SK-N-MC (cell line): ENCODE measurements at regions not wholly inside any gene's neighbourhood (a gene's known extent, or its start where the extent isn't known, plus 50 kb on each side); places are given as distances from the start of the nearest gene placed in this dataset.

Experiments used
- EZH2 ChIP-seq: fragments of 200-600 bp; sonication (generic); IDR thresholded peaks from one replicate; pipeline ENCODE4 v1.6.1; 2017; ENCODE audit warnings: antibody characterized with exemption
- POLR2AphosphoS5 ChIP-seq: IDR thresholded peaks from 2 replicates; pipeline ENCODE4 v1.6.1; 2012; ENCODE audit warnings: mild to moderate bottlenecking, low read depth, low read length, borderline replicate concordance

GRCh38 chr11:81634483-81634882 lies 1099.2 kb downstream of the FAM181B start:
- TF ChIP-seq POLR2AphosphoS5 = no peak
- TF ChIP-seq EZH2 = no peak
